GM18520 (cell line): ENCODE measurements at regions not wholly inside any gene's neighbourhood (a gene's known extent, or its start where the extent isn't known, plus 50 kb on each side); places are given as distances from the start of the nearest gene placed in this dataset.

ENCODE experiments used
- ATAC-seq: cut with Tn5 transposase; IDR thresholded peaks from one replicate; pipeline ENCODE4 v1.9.1; 2021; ENCODE audit not compliant: unreplicated experiment

- no peak for ATAC-seq
Observed at GRCh38 chrX:76228499-76228898, 55.6 kb downstream of the PBDC1 start.

DNA sequence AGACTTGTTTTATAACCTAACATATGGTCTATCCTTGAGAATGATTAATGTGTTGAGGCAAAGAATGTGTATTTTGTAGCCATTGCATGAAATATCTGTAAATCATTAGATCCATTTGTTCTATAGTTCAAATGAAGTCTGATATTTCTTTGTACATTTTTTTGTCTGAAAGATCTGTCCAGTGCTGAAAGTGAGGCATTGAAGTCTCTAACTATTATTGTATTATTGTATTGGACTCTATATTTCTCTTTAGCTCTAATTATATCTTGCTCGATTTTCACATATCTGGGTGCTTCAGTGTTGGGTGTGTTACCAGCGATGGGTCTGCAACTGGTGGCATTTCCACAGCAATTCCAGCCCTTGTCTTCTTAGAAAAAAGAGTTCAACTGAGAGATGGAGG lies 76.0 kb downstream of the PBDC1 start:
- no peak for ATAC-seq

- ATAC-seq = peak; percentile 73
Observed at GRCh38 chrX:76253432-76253831, 80.6 kb downstream of the PBDC1 start.

GRCh38 chrX:76279007-76279406 lies 106.1 kb downstream of the PBDC1 start:
- no peak for ATAC-seq
